ENCODE measurements at regions not wholly inside any gene's neighbourhood (a gene's known extent, or its start where the extent isn't known, plus 50 kb on each side); places are given as distances from the start of the nearest gene placed in this dataset.

GRCh38 chr6:14252271-14252850, 134.8 kb downstream of the CD83 start:
- intact Hi-C loops (cut with DNase I): no loop called here
- Histone ChIP-seq H3K4me3 (no peak overlapping the region), H3K4me1 (no peaks in the 10 kb centered on the region), H3K27ac (no peak overlapping the region), H3K36me3 (ENCODE audit: insufficient read depth in 1 of 2, low read depth in 1 of 2) (no peaks in the 10 kb centered on the region), H3K27me3 (ENCODE audit: insufficient read depth in 3 of 3, low read length in 2 of 3) (no peaks in the 10 kb centered on the region), H3K9me3 (no peaks in the 10 kb centered on the region)
- no peak for ATAC-seq
- 69 to 78% (median 72%) methylated on average over 10 of the region's 10 CpGs for WGBS, 3 donors
- no peak for DNase-seq
- no peak for TF ChIP-seq CTCF (IDR thresholded peaks at IDR 0.05)

- ATAC-seq: no peak
- no peak for TF ChIP-seq CTCF (IDR thresholded peaks at IDR 0.05)
- Histone ChIP-seq H3K36me3 (ENCODE audit: insufficient read depth in 1 of 2, low read depth in 1 of 2) (no peaks in the 10 kb centered on the region), H3K27ac (no peak overlapping the region), H3K27me3 (ENCODE audit: insufficient read depth in 3 of 3, low read length in 2 of 3) (no peaks in the 10 kb centered on the region), H3K4me3 (no peak overlapping the region), H3K9me3 (no peaks in the 10 kb centered on the region), H3K4me1 (no peaks in the 10 kb centered on the region)
- 92 to 96% (median 94%) methylated on average over 7 of the region's 7 CpGs for WGBS, 3 donors
- intact Hi-C loops (cut with DNase I): no loop called here
- no peak for DNase-seq
These were observed 136.9 kb downstream of the CD83 start for GRCh38 chr6:14254505-14254904.

GRCh38 chr6:14255916-14256315, 138.3 kb downstream of the CD83 start:
- H3K4me3 ChIP-seq: no peak overlapping the region
- H3K4me1 ChIP-seq: no peaks in the 10 kb centered on the region
- no peaks in the 10 kb centered on the region for H3K9me3 ChIP-seq
- intact Hi-C loops (cut with DNase I): no loop called here
- TF ChIP-seq CTCF (IDR thresholded peaks at IDR 0.05): no peak
- H3K27me3 ChIP-seq (ENCODE audit: insufficient read depth in 3 of 3, low read length in 2 of 3): no peaks in the 10 kb centered on the region
- no peak for ATAC-seq
- H3K27ac ChIP-seq: no peak overlapping the region
- H3K36me3 ChIP-seq (ENCODE audit: insufficient read depth in 1 of 2, low read depth in 1 of 2): no peaks in the 10 kb centered on the region
- no peak for DNase-seq
- WGBS, 3 donors: 89 to 94% (median 92%) methylated on average over 6 of the region's 6 CpGs

GRCh38 chr6:14258117-14258516, 140.5 kb downstream of the CD83 start:
- 28 to 40% (median 28%) methylated on average over 2 of the region's 2 CpGs for WGBS, 3 donors
- ATAC-seq (no peak), DNase-seq (no peak)
- Histone ChIP-seq H3K4me3 (no peak overlapping the region), H3K9me3 (peaks cover 4% of the 10 kb centered on the region), H3K36me3 (ENCODE audit: insufficient read depth in 1 of 2, low read depth in 1 of 2) (no peaks in the 10 kb centered on the region), H3K27ac (no peak overlapping the region), H3K4me1 (no peaks in the 10 kb centered on the region), H3K27me3 (ENCODE audit: insufficient read depth in 3 of 3, low read length in 2 of 3) (no peaks in the 10 kb centered on the region)
- intact Hi-C loops (cut with DNase I): no loop called here
- TF ChIP-seq CTCF (IDR thresholded peaks at IDR 0.05): no peak
